ENCODE measurements at regions not wholly inside any gene's neighbourhood (a gene's known extent, or its start where the extent isn't known, plus 50 kb on each side); places are given as distances from the start of the nearest gene placed in this dataset.
A peak's percentile ranks its signal among the peaks of the same experiment; 100 is the strongest.

GRCh38 chr5:175070283-175070682 lies 345.9 kb downstream of the MSX2 start:
- no peaks in the 10 kb centered on the region for H3K36me3 ChIP-seq
- no peaks in the 10 kb centered on the region for H3K9me3 ChIP-seq
- H3K27me3 ChIP-seq = no peaks in the 10 kb centered on the region
- H3K4me3 ChIP-seq (ENCODE audit: low read depth, low read length) = no peak overlapping the region
- no peak for DNase-seq
- no peak for TF ChIP-seq CTCF (IDR thresholded peaks at IDR 0.05; ENCODE audit: low read depth, low read length)
- H3K4me1 ChIP-seq = no peaks in the 10 kb centered on the region

- TF ChIP-seq CTCF (IDR thresholded peaks at IDR 0.05; ENCODE audit: low read depth, low read length) = no peak
- Histone ChIP-seq H3K4me3 (ENCODE audit: low read depth, low read length) (peak overlapping the region; percentile 15; the same call in 1 of the 2 replicates), H3K27me3 (no peaks in the 10 kb centered on the region; the same call in none of the 2 replicates), H3K4me1 (no peaks in the 10 kb centered on the region), H3K9me3 (no peaks in the 10 kb centered on the region), H3K36me3 (no peaks in the 10 kb centered on the region)
- no peak for DNase-seq
Measured at GRCh38 chr5:175060257-175060656, 335.9 kb downstream of the MSX2 start.

- Histone ChIP-seq H3K4me1 (no peaks in the 10 kb centered on the region), H3K36me3 (no peaks in the 10 kb centered on the region), H3K27me3 (no peaks in the 10 kb centered on the region; the same call in none of the 2 replicates), H3K9me3 (no peaks in the 10 kb centered on the region), H3K4me3 (ENCODE audit: low read depth, low read length) (peak overlapping the region; percentile 15; the same call in 1 of the 2 replicates)
- DNase-seq = peak; percentile 45
- no peak for TF ChIP-seq CTCF (IDR thresholded peaks at IDR 0.05; ENCODE audit: low read depth, low read length)
Measured at GRCh38 chr5:175059687-175060211, 335.4 kb downstream of the MSX2 start.

DNA sequence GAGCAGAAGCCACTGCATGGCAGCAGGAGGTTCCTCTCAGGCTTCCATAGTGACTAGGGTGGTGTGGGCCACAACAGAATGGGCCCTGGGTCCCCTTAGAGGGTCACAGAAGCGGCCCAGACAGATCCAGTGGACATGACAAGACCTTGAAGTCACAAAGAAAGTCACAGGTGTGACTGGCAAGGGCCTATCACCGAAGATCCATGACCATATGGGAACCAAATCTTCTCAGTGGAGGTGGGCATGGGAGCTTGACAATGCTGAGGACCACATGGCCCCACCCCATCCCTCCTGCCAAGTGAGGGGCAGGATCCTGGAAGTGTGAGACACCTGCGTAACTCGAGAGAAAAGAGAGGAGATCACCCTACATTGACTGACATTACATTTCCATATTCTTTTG lies 332.4 kb downstream of the MSX2 start:
- Histone ChIP-seq H3K4me3 (ENCODE audit: low read depth, low read length) (no peak overlapping the region), H3K9me3 (no peaks in the 10 kb centered on the region), H3K36me3 (no peaks in the 10 kb centered on the region), H3K27me3 (no peaks in the 10 kb centered on the region; the same call in none of the 2 replicates), H3K4me1 (no peaks in the 10 kb centered on the region)
- no peak for DNase-seq
- no peak for TF ChIP-seq CTCF (IDR thresholded peaks at IDR 0.05; ENCODE audit: low read depth, low read length)

DNA sequence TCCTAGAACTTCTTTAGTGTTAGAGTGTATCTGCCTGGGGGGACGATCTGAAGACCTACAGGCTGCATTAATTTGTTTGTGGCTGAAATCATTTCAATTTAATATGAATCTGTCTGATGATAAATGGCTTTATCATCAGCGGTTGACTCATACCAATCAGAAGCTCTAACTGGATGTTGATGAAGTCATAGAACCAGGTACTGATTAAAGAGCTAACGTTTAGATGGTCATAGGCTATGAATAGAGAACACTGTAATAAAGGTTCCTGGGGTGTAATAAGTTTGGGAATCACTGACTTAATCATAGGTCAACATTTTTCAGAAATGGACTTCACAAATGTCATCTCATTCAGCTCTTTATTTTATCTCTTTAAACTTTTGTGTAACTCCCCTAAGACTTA lies 329.9 kb downstream of the MSX2 start:
- DNase-seq = no peak

More for the DNA sequence above, 329.9 kb downstream of the MSX2 start:
- H3K4me1 ChIP-seq = no peaks in the 10 kb centered on the region
- H3K9me3 ChIP-seq = no peaks in the 10 kb centered on the region
- no peak overlapping the region for H3K4me3 ChIP-seq (ENCODE audit: low read depth, low read length)
- no peaks in the 10 kb centered on the region for H3K36me3 ChIP-seq
- no peaks in the 10 kb centered on the region for H3K27me3 ChIP-seq
- no peak for TF ChIP-seq CTCF (IDR thresholded peaks at IDR 0.05; ENCODE audit: low read depth, low read length)
